GM18507 (cell line): ENCODE measurements at regions not wholly inside any gene's neighbourhood (a gene's known extent, or its start where the extent isn't known, plus 50 kb on each side); places are given as distances from the start of the nearest gene placed in this dataset.
"Not testable (repeated sequence)": the region's sequence is repeated elsewhere in the genome, so short reads cannot be mapped to it uniquely, and the experiment has no call there.

Source experiments
- DNase-seq: peaks from one replicate; pipeline ENCODE4 v3.0.0; 2011; ENCODE audit warnings: low read depth; ENCODE audit not compliant: insufficient read length; ENCODE audit errors: extremely low spot score
- FAIRE-seq: peaks from 2 replicates; lab custom pipeline; 2011; peaks lifted over from hg19 to GRCh38; lab: Jason Lieb, UNC

DNA sequence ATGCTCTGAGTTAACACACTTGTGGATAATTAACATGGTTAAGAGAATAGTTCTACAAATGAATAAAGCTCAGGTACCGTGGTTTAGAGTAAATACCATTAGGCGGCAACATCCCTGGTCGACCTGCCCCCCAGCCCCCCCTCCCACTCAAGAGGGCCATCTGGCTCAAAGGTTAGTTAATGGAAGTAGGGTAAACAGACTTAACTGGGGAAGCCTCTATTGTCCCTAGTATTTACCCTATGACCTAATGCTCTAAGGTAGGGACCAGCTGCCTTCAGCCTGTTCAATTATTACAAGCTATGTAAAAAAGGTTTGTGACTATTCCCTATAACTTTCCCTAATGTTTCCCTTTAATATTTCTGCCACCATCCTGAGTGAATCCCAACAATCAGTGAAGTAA, 711.4 kb upstream of the HS3ST5 start:
- DNase-seq: not testable (repeated sequence)

DNA sequence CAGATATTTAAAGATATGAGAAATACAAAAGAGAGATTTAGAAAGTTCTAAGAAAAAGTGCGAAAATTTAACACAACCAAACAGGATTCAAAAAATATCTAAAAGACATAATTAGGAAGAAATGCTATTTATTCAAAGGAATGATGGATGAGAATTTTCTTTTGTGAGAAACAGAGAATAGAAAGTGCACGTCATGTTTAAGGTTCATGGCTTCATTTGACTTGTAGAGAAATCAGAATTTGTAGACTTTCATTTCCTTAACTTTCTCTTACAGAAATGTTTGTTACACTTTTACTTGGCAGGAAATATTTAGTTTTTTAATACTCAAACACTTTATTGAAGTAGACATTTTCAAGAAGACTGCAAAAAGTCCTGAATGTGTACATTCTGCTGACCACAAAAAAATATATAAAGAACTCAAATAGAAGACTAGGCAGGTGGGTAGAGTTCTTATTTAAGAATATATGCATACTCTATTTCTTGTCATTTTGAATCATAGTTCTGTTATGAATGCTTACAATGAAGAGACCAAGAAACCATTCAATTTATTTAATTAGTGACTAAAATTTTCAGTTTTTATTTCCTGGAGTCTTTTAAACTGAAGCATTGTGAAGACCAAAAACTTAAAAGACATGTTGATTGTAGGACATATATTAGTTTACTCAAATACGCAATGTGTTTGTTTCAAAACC, 710.5 kb upstream of the HS3ST5 start:
- FAIRE-seq (no peak), DNase-seq (no peak)

More for the DNA sequence above, 711.4 kb upstream of the HS3ST5 start:
- not testable (repeated sequence) for FAIRE-seq

DNA sequence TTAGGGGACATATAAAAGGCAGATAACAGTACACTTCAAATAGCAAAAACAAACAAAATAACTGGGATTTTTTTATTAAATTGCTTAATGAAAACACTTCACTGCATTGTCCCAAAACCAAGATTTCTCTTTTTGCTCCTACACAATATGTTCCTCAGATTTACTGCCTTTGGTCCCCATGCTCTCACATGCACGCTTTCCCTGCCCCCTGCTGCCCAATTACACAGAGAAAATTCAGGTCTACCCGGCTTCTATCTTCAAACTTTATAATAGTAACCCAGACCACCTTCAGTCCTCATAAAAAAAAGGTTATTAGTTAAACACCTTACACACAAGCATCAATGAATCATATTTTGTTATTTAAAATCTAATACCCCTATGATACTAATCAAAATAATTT, 673.8 kb upstream of the HS3ST5 start:
- no peak for DNase-seq
- no peak for FAIRE-seq

DNA sequence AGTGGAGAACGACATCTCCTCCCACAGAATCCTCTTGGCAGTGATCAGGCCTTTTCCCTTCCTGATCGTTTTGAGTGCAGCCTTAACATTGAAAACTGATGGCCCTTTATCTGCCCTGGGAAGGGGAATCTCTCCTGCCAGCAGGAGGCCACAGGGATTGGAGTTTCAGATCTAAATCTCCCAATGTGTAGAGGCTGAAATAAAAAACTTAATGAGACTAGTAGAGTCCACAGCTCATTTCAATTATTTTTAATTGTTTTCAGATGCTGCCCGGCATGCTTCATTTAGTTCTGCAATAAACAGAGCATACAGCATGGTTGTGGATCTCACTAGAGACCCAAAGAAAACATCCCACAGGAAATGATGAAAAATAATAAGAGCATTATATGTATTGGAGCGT, 662.2 kb upstream of the HS3ST5 start:
- no peak for DNase-seq

DNA sequence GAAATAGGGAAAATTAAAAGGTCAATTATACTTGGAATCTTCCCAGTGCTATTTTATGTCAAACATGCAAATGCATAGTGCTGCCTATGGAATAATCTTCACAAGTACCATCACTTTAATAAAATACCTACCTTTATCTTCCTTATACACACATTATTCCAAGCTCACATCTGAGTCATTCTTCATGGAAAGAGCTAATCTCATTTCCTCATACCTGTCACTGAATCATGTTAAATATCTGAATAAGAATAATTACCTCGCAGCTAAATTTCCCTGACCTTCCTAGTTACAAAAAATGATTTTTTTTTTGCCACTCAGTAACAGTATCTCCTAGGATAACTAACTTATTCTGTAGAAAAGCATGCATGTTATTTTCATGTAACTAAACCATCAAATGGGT, 661.4 kb upstream of the HS3ST5 start:
- FAIRE-seq (no peak), DNase-seq (no peak)

More for the DNA sequence above, 662.2 kb upstream of the HS3ST5 start:
- FAIRE-seq: no peak

DNA sequence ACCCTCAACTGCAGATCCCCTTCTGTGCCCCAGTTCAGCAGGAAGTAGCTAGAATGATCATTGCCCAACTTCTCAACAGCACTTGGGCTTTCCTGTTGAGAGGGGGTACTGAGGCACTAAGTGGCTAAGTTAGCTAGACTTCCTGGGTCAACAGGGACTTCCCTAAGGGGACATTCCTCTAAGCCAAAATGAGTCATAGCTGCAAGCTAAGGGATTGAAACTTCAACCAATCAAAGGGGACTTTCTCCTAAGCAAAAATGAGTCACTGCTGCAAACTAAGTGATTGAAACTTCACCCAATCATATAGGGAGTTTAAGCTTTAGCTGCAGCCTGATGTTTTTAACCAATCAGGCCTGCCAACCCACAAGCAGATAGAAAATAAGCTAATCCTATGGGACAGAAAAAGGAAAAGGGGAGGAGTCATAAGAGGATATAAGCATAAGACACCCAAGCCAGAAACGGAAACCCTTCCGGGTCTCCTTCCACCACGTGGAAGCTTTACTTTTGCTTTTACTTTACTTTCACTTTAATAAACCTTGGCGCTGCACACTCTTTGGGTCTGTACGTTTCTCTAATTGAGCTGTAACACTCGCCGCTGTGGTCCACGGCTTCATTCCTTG, 659.0 kb upstream of the HS3ST5 start:
- DNase-seq (no peak), FAIRE-seq (peak; percentile 52)

DNA sequence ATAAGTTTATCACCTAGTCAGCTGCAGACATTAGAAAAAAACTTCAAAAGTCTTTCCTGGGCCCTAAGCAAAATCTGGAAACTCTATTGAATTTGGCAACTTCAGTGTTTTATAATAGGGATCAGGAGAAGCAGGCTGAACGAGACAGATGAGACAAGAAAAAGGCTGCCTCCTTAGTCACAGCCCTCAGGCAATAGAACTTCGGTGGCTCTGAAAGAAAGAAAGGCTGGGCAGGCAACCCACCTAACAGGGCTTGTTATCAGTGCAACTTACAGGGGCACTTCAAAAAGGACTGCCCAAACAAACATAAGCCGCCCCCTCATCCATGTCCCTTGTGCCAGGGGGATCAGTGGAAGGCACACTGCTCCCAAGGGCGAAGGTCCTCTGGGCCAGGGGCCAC, 657.9 kb upstream of the HS3ST5 start:
- DNase-seq (no peak), FAIRE-seq (no peak)

DNA sequence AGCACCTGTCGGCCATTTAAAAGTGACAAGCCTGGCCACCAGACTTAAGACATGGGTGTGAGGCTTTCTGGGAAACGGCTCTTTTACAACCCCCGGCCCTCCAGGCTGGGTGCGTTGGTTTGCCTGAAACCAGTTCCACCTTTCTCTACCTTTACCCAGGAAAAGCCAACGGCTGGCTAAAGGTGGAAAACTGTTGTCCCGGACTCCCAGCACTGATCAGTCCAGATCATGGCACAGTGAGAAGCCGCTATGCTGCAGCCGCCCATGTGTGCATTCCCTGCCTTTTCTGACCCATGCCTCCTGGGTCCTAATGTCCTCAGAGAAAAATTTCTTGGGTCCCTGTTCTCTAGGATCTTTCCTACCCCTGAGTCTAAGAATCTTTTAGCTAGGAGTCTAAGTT, 655.7 kb upstream of the HS3ST5 start:
- no peak for DNase-seq
- FAIRE-seq: no peak

DNA sequence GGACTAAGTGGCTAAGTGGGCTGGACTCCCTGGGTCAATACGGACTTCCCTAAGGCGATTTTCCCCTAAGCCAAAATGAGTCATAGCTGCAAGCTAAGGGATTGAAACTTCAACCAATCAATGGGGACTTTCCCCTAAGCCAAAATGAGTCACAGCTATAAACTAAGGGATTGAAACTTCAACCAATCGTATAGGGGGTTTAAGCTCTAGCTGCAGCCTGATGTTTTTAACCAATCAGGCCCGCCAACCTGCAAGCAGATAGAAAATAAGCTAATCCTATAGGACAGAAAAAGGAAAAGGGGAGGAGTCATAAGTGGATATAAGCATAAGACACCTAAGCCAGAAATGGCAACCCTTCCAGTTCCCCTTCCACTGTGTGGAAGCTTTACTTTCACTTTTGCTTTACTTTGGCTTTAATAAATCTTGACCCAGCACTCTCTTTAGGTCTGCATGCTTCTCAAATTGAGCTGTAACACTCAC, 655.0 kb upstream of the HS3ST5 start:
- FAIRE-seq (peak; percentile 71), DNase-seq (no peak)

DNA sequence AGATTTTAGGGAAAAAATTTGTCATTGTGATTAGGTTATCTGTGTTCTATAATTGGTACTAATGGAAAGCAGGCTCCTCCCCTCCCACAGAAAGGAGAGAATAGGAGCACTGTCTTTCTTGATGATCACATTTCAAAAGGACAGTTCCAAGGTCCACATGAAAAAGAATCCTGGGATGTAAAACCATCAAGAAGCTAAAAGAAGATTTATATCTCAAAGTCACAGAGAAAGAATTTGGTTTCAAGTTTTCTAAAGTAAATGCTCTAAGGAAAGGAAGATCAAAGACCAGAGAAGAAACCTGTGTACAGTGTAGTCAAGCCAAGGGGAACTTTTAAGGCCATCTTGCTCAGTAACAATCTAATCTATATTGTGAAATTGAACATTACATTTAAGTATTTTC, 652.7 kb upstream of the HS3ST5 start:
- FAIRE-seq (no peak), DNase-seq (no peak)

DNA sequence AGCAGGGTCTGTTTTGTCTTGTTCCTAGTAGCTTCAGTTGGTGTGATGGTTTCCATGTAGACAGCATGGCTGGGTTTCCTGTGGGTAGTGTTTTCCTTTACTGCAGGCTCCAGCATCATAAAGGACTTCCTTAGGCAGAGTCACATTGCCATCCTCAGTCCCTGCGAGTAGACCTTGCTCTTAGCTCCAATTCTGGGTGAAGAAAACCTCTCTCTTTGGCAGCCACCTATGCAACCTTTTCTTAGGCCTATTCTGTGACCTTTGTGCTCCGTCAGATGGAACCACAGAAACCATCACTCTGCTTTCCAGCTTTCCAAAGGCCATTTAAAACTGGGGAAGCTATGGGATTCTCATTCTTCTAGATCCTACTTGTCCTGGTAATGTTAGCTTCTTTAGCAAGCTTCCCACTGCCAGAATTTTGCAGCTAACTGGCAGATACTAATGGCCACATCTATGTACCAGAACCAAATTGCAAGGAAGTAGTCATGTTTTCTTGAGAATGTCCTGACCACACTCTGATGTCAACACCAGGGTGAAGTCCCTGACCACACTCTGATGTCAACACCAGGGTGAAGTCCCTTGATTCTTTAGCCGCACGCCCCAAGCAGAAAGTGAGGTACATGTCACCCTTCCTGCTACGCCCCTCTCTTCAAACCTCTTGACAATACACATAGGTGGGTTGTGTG, 646.6 kb upstream of the HS3ST5 start:
- FAIRE-seq (peak; percentile 86), DNase-seq (no peak)

DNA sequence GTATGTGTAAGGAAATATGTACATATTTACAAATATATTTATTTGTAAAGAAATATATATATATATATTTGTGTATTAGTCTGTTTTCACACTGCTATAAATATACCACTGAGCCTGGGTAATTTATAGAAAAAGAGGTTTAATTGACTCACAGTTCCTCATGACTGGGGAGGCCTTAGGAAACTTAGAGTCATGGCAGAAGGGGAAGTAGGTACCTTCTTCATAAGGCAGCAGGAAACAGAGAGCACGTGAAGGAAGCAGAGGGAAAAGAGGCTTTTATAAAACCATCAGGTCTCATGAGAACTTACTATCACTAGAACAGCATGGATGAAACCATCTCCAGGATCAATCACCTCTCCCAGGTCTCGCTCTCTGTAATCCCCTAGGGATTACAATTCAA, 644.5 kb upstream of the HS3ST5 start:
- FAIRE-seq (peak; percentile 24), DNase-seq (no peak)

DNA sequence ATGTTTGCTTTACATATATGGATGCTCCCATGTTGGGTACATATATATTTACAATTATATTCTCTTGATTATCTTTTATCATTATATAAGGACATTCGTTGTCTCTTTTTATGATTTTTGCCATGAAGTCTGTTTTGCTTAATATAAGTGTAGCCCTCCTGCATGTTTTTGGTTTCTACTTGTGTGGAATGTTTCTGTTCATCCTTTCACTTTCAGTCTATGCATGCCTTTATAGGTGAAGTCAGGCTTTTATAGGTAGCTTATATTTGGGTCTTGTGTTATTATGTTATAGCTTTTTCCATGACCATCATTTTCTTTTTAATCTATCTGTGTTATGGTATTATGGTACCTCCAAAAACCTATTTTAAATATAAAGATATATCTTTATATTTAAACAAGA, 612.5 kb upstream of the HS3ST5 start:
- DNase-seq: no peak

DNA sequence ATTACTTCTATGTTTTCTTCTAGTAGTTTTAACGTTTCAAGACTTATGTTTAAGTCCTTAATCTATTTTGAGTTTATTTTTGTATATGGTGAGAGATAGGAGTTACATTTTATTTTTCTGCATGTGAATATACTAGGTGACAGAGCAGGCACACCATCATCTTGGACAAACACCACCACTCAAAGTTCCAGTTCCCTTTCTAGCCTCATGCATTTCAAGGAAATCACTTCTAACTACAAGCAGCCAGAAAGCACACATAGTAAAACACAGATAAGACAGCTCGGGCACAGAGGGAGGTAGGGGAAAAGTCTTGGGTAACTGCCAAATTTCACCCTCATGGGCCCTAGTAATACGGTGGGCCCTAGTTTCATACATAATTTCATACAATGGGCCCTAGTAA, 609.4 kb upstream of the HS3ST5 start:
- no peak for DNase-seq
- no peak for FAIRE-seq

More for the DNA sequence above, 612.5 kb upstream of the HS3ST5 start:
- no peak for FAIRE-seq

DNA sequence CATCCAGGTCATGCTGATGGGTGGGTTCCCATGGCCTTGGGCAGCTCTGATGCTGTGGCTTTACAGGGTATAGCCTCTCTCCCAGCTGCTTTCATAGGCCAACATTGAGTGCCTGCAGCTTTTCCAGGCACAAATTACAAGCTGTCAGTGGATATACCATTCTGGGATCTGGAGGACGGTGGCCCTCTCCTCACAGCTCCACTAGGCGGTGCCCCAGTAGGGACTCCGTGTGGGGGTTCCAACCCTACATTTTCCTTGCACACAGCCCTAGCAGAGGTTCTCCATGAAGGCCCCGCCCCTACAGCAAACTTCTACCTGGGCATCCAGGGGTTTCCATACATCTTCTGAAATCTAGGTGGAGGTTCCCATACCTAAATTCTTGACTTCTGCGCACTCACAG, 602.6 kb upstream of the HS3ST5 start:
- DNase-seq (no peak), FAIRE-seq (no peak)

DNA sequence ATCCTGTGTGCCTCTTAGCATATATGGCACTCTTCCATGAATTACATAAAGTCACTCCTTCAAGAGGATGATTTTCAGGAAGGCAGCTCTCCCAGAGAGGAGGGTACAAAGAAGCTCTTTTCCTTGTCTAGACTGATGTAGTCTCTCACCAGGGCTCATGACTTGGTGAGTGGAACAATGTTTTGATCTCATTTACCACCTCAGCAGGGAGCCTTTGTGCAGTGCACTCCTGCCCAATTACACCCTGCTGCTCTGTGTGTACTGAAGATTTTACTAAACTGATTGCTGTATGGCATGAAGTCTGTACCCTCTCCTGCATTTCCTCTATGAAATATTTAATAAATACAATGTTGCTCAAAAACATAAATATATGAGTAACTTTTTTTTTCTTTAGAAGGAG, 598.3 kb upstream of the HS3ST5 start:
- FAIRE-seq (no peak), DNase-seq (no peak)

DNA sequence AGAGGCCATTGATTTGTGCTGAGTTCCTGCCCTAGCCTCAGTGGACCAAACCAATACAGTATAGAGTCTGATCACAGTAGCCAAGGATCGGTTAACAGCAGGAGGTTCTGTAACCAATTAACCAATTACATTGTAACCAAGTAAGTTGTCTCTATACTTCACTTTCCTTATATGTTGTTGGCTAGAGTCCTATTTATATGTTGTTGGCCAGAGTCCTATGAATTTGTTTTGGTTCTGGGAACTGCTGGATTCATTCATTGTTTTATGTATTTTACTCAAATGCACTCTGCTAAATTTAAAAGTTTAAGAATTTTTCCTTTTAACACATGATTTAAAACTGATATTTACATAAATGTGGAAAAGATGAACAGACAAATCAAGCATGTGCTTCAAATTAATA, 597.4 kb upstream of the HS3ST5 start:
- no peak for DNase-seq
- FAIRE-seq: no peak

DNA sequence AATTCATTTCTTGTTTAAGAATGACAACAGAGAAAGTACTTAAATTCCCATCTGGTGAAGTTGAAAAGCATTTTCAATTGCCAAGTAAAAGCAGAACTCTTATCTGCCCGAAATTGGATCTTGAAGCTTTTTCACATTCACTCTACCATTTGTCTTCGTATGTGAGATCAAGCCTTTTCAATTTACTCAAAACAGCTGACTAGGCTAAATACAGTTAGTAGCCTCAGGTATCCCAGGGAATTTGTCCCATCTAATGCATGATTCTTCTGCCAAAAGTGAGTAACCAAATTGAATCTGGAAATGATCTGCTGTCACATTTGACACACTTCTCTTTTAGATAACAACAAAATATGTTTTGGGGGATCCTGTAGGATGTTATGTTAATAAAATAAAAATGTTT, 596.8 kb upstream of the HS3ST5 start:
- DNase-seq (no peak), FAIRE-seq (no peak)

DNA sequence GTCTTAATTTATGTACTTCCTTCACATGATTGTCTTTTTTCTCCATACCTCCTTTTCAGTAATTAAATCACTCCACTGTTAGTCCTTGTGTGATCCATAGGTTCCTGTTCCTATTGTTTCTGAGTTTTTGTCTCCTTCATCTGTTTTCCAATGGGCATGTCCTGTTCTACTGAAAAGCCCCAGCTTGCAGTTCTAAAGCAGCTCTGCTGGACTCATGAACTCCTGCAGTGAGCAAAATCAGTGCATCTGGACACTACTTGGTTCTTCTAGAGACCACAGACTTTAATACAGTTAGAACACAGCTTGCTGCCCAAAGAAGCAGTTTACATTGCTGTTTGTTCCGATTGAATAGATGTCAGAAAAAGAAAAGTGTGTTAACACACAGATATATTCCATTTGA, 593.3 kb upstream of the HS3ST5 start:
- FAIRE-seq (no peak), DNase-seq (no peak)

DNA sequence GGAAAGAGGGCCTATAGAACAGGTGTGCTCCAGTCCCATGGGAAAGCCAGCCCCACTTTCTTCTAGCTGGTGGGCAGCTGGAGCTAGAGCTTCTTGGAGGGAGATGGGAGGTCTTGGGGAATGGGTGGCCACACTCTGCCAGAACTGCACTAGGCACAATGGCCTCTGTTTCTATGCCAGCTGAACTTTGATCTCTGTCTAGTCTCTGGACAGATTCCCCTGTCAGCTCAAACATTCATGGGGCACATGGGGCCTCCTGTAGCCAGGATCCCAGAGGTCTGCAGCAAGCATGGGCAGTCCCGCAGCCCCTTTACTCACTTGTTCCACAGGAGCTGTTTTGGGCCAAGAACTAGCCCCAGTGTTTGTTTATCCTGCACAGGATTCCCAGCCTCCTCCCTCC, 591.3 kb upstream of the HS3ST5 start:
- no peak for FAIRE-seq
- DNase-seq: no peak

DNA sequence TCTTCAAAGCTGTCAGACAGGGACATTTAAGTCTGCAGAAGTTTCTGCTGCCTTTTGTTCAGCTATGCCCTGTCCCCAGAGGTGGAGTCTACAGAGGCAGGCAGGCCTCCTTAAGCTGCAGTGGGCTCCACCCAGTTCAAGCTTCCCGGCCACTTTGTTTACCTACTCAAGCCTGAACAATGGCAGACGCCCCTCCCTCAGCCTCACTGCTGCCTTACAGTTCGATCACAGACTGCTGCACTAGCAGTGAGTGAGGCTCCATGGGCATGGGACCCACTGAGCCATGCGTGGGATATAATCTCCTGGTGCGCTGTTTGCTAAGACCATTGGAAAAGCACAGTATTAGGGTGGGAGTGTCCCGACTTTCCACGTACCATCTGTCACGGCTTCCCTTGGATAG, 585.9 kb upstream of the HS3ST5 start:
- not testable (repeated sequence) for DNase-seq

More for the DNA sequence above, 585.9 kb upstream of the HS3ST5 start:
- FAIRE-seq: not testable (repeated sequence)
